Small intestine (tissue), 7 donors: ENCODE measurements at regions not wholly inside any gene's neighbourhood (a gene's known extent, or its start where the extent isn't known, plus 50 kb on each side); places are given as distances from the start of the nearest gene placed in this dataset.
"Not testable (repeated sequence)": the region's sequence is repeated elsewhere in the genome, so short reads cannot be mapped to it uniquely, and the experiment has no call there.

ENCODE experiments used
- DNase-seq, 2 donors: peaks; one replicate each; pipeline versions ENCODE4 v3.0.0 to v3.0.0-alpha.2; 2013
- FAIRE-seq: peaks from 2 replicates; lab custom pipeline; 2012; peaks lifted over from hg19 to GRCh38; lab: Jason Lieb, UNC
- H3K27ac ChIP-seq, 3 donors: one replicate each; pipeline ENCODE4 v1.5.1; 2013; ENCODE audit warnings: low read length in 2 of 3, mild to moderate bottlenecking in 2 of 3, control low read depth in 1 of 3, inconsistent platforms in 1 of 3, low read depth in 1 of 3, moderate library complexity in 1 of 3
- H3K27me3 ChIP-seq, 3 donors: one replicate each; pipeline ENCODE4 v1.6.1; 2013; ENCODE audit warnings: low read length in 3 of 3, inconsistent platforms in 1 of 3; ENCODE audit not compliant: control insufficient read depth in 3 of 3, insufficient read depth in 3 of 3
- H3K36me3 ChIP-seq, 3 donors: one replicate each; pipeline ENCODE4 v1.6.1; 2013; ENCODE audit warnings: low read length in 3 of 3, inconsistent platforms in 1 of 3, low read depth in 1 of 3, mild to moderate bottlenecking in 1 of 3, moderate library complexity in 1 of 3; ENCODE audit not compliant: control insufficient read depth in 3 of 3, insufficient read depth in 2 of 3
- H3K4me1 ChIP-seq, 3 donors: one replicate each; pipeline ENCODE4 v1.6.1; 2013; ENCODE audit warnings: low read length in 2 of 3, inconsistent platforms in 1 of 3, low read depth in 1 of 3, mild to moderate bottlenecking in 1 of 3, moderate library complexity in 1 of 3; ENCODE audit not compliant: control insufficient read depth in 3 of 3, insufficient read depth in 2 of 3
- H3K4me3 ChIP-seq, 3 donors: one replicate each; pipeline ENCODE4 v1.5.1; 2013; ENCODE audit warnings: low read length in 3 of 3, control low read depth in 1 of 3, inconsistent platforms in 1 of 3, low read depth in 1 of 3, mild to moderate bottlenecking in 1 of 3, moderate library complexity in 1 of 3
- H3K9me3 ChIP-seq, 2 donors: one replicate each; pipeline ENCODE4 v1.6.1; 2013; ENCODE audit warnings: low read depth in 1 of 2, low read length in 1 of 2; ENCODE audit not compliant: control insufficient read depth in 2 of 2, insufficient read depth in 1 of 2
- WGBS, 3 donors: extraction: QIAGEN DNeasy Blood & Tissue Kit; methylation state at CpG; one replicate each; pipeline ENCODE4 v1.1.7; 2013; 5-methylcytosine and 5-hydroxymethylcytosine counted together
- donor health status: healthy with polysubstance abuse.
- donor health status: control.
- donor health status: control.
- donor health status: Bipolar disorder and iron deficiency.
- donor health status: healthy.

DNA sequence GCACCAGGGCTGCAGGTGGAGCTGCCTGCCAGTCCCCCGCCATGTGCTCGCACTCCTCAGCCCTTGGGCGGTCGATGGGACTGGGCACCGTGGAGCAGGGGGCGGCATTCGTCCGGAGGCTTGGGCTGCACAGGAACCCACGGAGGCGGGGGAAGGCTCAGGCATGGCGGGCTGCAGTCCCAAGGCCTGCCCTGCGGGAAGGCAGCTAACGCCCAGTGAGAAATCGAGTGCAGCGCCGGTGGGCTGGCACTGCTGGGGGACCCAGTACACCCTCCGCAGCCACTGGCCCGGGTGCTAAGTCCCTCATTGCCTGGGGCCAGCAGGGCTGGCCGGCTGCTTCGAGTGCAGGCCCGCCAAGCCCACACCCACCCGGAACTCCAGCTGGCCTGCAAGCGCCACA is 130.5 kb upstream of the RXFP2 start:
- H3K27me3 ChIP-seq, H3K36me3 ChIP-seq, H3K4me3 ChIP-seq, DNase-seq, H3K27ac ChIP-seq, H3K4me1 ChIP-seq, FAIRE-seq, H3K9me3 ChIP-seq: not testable (repeated sequence)
- WGBS, 3 donors = 87 to 96% (median 89%) methylated on average over 18 to 23 of the region's 23 CpGs

DNA sequence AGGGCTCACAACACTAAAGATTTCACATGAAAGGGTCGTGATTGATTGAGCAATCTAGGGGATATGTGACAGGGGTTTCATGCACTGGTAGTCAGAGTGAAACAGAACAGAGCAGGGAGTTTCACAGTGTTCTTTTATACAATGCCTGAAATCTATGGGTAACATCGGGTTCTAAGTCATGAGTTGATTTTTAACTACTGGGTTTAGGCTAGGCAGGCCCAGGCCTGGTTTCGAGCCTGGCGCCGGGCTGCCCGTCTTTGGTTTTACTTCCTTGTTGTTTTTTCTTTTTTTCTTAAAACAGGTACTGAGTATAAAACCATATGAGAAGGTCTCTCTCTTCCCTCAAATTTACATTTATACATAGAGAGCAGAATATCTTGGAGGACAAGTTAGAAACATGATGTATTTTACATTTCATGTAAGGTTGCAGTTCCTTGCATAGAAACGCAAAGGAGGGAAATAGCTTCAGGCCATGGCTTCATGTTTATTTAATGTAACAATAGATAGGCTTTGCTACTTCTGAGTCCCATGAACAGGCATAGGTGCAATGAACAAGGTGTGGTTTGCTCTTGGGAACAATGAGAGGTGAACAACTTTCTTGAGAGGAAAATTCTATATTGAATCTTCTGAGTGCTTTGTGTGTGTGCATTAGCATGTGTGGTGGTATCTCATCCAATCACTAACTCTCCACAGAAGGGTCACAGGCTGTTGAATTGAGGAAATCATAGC is 128.9 kb upstream of the RXFP2 start:
- no peak for DNase-seq
- peaks cover 0 to 4% of the 10 kb centered on the region in 2 donors for H3K9me3 ChIP-seq
- H3K4me1 ChIP-seq = no peaks in the 10 kb centered on the region
- no peak overlapping the region for H3K27ac ChIP-seq
- WGBS, 3 donors = 85 to 93% (median 90%) methylated on average over 7 of the region's 7 CpGs
- FAIRE-seq = no peak
- no peaks in the 10 kb centered on the region for H3K36me3 ChIP-seq
- H3K4me3 ChIP-seq = no peak overlapping the region
- no peaks in the 10 kb centered on the region for H3K27me3 ChIP-seq

DNA sequence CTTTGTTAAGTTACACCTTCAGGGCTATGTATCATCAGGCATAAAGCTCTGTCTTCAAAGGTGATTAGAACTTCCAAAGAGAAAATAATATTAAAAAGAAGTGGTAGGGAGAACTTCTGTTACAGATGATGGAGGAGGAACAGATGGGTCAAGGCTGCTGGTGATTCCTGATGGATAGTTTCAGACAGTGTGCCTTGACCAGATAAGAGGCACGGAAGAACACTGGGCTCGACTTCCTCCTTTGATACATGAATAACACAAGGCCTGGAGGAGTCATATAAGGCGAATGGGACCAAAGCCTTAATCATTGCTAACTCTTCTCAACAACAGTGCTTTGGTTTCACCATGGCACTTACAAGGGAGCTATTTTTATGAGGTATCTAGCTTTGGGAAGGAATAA is 128.1 kb upstream of the RXFP2 start:
- H3K9me3 ChIP-seq = peaks cover 0 to 4% of the 10 kb centered on the region in 2 donors
- no peak overlapping the region for H3K4me3 ChIP-seq
- 83 to 86% (median 85%) methylated on average over 3 of the region's 3 CpGs for WGBS, 3 donors
- FAIRE-seq = no peak
- no peaks in the 10 kb centered on the region for H3K4me1 ChIP-seq
- no peak overlapping the region for H3K27ac ChIP-seq
- H3K36me3 ChIP-seq = no peaks in the 10 kb centered on the region
- H3K27me3 ChIP-seq = no peaks in the 10 kb centered on the region
- no peak for DNase-seq

DNA sequence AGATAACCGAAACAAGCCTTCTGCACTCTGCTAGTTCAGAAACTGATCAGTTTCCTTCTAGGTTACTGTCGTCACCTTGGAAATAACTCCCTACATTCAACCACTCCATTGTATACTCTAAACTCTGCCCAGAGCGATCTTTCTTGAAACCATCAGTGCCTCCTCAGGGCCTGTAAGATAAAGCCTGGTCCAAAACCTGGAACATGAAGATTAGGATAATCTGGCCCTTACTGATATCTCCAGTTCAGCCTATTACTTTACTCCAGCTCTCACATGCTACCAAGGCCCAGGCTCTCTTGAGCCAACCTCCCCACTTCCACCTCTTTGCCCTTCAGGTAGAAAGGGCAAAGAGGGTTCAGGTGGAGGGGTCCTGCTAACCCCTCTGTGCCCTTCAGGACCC is 125.3 kb upstream of the RXFP2 start:
- peaks cover 0 to 4% of the 10 kb centered on the region in 2 donors for H3K9me3 ChIP-seq
- no peak overlapping the region for H3K27ac ChIP-seq
- no peaks in the 10 kb centered on the region for H3K4me1 ChIP-seq
- DNase-seq (no peak), FAIRE-seq (no peak)
- no peaks in the 10 kb centered on the region for H3K36me3 ChIP-seq
- no peaks in the 10 kb centered on the region for H3K27me3 ChIP-seq
- H3K4me3 ChIP-seq = no peak overlapping the region
- WGBS, 3 donors = 96 to 98% (median 96%) methylated on average over 3 of the region's 3 CpGs

GRCh38 chr13:31614704-31615103 is 124.6 kb upstream of the RXFP2 start:
- FAIRE-seq = no peak
- Histone ChIP-seq H3K4me1 (no peaks in the 10 kb centered on the region), H3K27me3 (no peaks in the 10 kb centered on the region), H3K27ac (no peak overlapping the region), H3K36me3 (no peaks in the 10 kb centered on the region), H3K4me3 (no peak overlapping the region), H3K9me3 (peaks cover 0 to 4% of the 10 kb centered on the region in 2 donors)
- 79 to 90% (median 87%) methylated on average over 1 of the region's 1 CpG for WGBS, 3 donors
- DNase-seq = no peak

GRCh38 chr13:31625115-31625514 is 114.2 kb upstream of the RXFP2 start:
- no peaks in the 10 kb centered on the region for H3K9me3 ChIP-seq
- DNase-seq (peak in 1 of 2 donors; percentile 2), FAIRE-seq (no peak)
- H3K36me3 ChIP-seq = no peaks in the 10 kb centered on the region
- WGBS, 3 donors = 81 to 91% (median 81%) methylated on average over 1 of the region's 1 CpG
- no peaks in the 10 kb centered on the region for H3K27me3 ChIP-seq
- no peak overlapping the region for H3K4me3 ChIP-seq
- H3K27ac ChIP-seq = no peak overlapping the region
- no peaks in the 10 kb centered on the region for H3K4me1 ChIP-seq

GRCh38 chr13:31627097-31627845 is 112.1 kb upstream of the RXFP2 start:
- H3K9me3 ChIP-seq = no peaks in the 10 kb centered on the region
- no peaks in the 10 kb centered on the region for H3K27me3 ChIP-seq
- no peaks in the 10 kb centered on the region for H3K36me3 ChIP-seq
- H3K27ac ChIP-seq = no peak overlapping the region
- DNase-seq = no peak
- H3K4me3 ChIP-seq = no peak overlapping the region
- H3K4me1 ChIP-seq = no peaks in the 10 kb centered on the region
- WGBS, 3 donors = 84 to 95% (median 85%) methylated on average over 3 of the region's 3 CpGs
- FAIRE-seq = no peak

- H3K27me3 ChIP-seq = no peaks in the 10 kb centered on the region
- no peak overlapping the region for H3K27ac ChIP-seq
- H3K9me3 ChIP-seq = no peaks in the 10 kb centered on the region
- no peaks in the 10 kb centered on the region for H3K4me1 ChIP-seq
- H3K4me3 ChIP-seq = no peak overlapping the region
- DNase-seq = no peak
- no peaks in the 10 kb centered on the region for H3K36me3 ChIP-seq
- no peak for FAIRE-seq
- WGBS, 3 donors = 22 to 31% (median 26%) methylated on average over 3 of the region's 3 CpGs
Measured at GRCh38 chr13:31629085-31629780, 110.1 kb upstream of the RXFP2 start.
